ENCODE measurements at regions not wholly inside any gene's neighbourhood (a gene's known extent, or its start where the extent isn't known, plus 50 kb on each side); places are given as distances from the start of the nearest gene placed in this dataset.

- Histone ChIP-seq H3K9me3 (replicated peaks; ENCODE audit: control insufficient read depth, insufficient read depth, low read length) (no peaks in the 10 kb centered on the region), H3K9ac (replicated peaks; ENCODE audit: extremely low read depth, insufficient read depth, low read length) (no peak overlapping the region), H3K4me3 (replicated peaks in 1 of 3; ENCODE audit: insufficient read depth in 1 of 3, low read depth in 1 of 3, low read length in 3 of 3) (no peak overlapping the region), H3K4me1 (ENCODE audit: control insufficient read depth, extremely low read depth, insufficient read depth, low read length) (no peaks in the 10 kb centered on the region), H3K27me3 (ENCODE audit: control insufficient read depth in 2 of 2, insufficient read depth in 2 of 2, low read length in 2 of 2) (peaks cover 2 to 5% of the 10 kb centered on the region in 2 experiments), H2AFZ (ENCODE audit: low read depth, low read length) (no peak overlapping the region), H3K4me2 (ENCODE audit: insufficient read depth, low read length) (no peak overlapping the region), H3K27ac (ENCODE audit: insufficient read depth, low read depth, low read length) (no peak overlapping the region), H4K20me1 (replicated peaks; ENCODE audit: control insufficient read depth, extremely low read depth, insufficient read depth, low read length) (no peaks in the 10 kb centered on the region), H3K79me2 (ENCODE audit: control insufficient read depth, insufficient read depth, low read length) (no peaks in the 10 kb centered on the region), H3K36me3 (ENCODE audit: control insufficient read depth in 2 of 2, extremely low read depth in 1 of 2, insufficient read depth in 2 of 2, low read length in 2 of 2) (no peaks in the 10 kb centered on the region), H3K9me1 (replicated peaks; ENCODE audit: control insufficient read depth, extremely low read depth, insufficient read depth, low read length) (no peaks in the 10 kb centered on the region)
- CTCF ChIA-PET: no interaction called here
- intact Hi-C loops (cut with micrococcal nuclease) (no loop called here), dilution Hi-C loops (cut with MboI; ENCODE audit: extremely low pct_ligation_motif_present, low sequenced_read_pairs) (no loop called here)
- POLR2A ChIA-PET: no interaction called here
- TF ChIP-seq EZH2 (IDR thresholded peaks at IDR 0.05; ENCODE audit: borderline replicate concordance, low read depth, low read length, severe bottlenecking) (no peak), POLR2AphosphoS5 (IDR thresholded peaks at IDR 0.05; ENCODE audit: insufficient read depth, low read depth, low read length) (no peak), JUN (IDR thresholded peaks at IDR 0.05; ENCODE audit: borderline replicate concordance, insufficient read depth, insufficient read length, low read depth) (no peak), CTCF (IDR thresholded peaks at IDR 0.05; ENCODE audit: extremely low read depth in 1 of 2, insufficient read depth in 1 of 2, low read depth in 1 of 2, low read length in 2 of 2) (no peak), MYC (IDR thresholded peaks at IDR 0.05; ENCODE audit: low read depth, low read length) (no peak), GATA2 (IDR thresholded peaks at IDR 0.05; ENCODE audit: insufficient read depth, insufficient read length, low read depth, low read length) (no peak), FOS (IDR thresholded peaks at IDR 0.05; ENCODE audit: borderline replicate concordance, insufficient read depth, low read length) (no peak), POLR2A (IDR thresholded peaks at IDR 0.05; ENCODE audit: low read depth, low read length) (no peak)
- TF ChIP-seq, protein P1, sequence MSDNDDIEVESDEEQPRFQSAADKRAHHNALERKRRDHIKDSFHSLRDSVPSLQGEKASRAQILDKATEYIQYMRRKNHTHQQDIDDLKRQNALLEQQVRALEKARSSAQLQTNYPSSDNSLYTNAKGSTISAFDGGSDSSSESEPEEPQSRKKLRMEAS (IDR thresholded peaks at IDR 0.05; ENCODE audit: insufficient read depth, insufficient read length): no peak
- no TSS peak for BruUV-seq (replicated peaks)
- DNase-seq (ENCODE audit: low read depth, low spot score): no peak
- FAIRE-seq: no peak
Observed at GRCh38 chr18:8932866-8933265, 169.6 kb upstream of the NDUFV2 start.
